ENCODE measurements at regions not wholly inside any gene's neighbourhood (a gene's known extent, or its start where the extent isn't known, plus 50 kb on each side); places are given as distances from the start of the nearest gene placed in this dataset.

GRCh38 chr2:13390676-13391075 lies 673.9 kb downstream of the TRIB2 start:
- Histone ChIP-seq H3K27ac (ENCODE audit: insufficient read length, low read depth, low read length) (no peak overlapping the region), H2AFZ (ENCODE audit: low read length) (no peak overlapping the region), H3K9ac (ENCODE audit: extremely low read depth, insufficient read length, low read length) (no peak overlapping the region), H4K20me1 (ENCODE audit: control insufficient read depth, insufficient read depth, insufficient read length) (no peaks in the 10 kb centered on the region), H3K9me3 (ENCODE audit: control insufficient read depth, low read depth, low read length) (no peaks in the 10 kb centered on the region), H3K4me1 (ENCODE audit: insufficient read depth, low read length) (no peaks in the 10 kb centered on the region), H3K18ac (ENCODE audit: insufficient read length, low read depth, low read length) (no peak overlapping the region), H2AK5ac (ENCODE audit: insufficient read length, low read length) (no peak overlapping the region), H3T11ph (ENCODE audit: low read length) (no peak overlapping the region), H4K5ac (ENCODE audit: insufficient read length, low read depth, low read length) (no peak overlapping the region), H3K23ac (ENCODE audit: insufficient read length, low read depth, low read length) (no peak overlapping the region), H2BK5ac (ENCODE audit: insufficient read length, low read length) (no peak overlapping the region), H4K91ac (ENCODE audit: insufficient read length, low read depth, low read length) (no peak overlapping the region), H4K8ac (replicated peaks; ENCODE audit: insufficient read length, low read depth, low read length) (no peak overlapping the region), H2BK12ac (ENCODE audit: insufficient read length, low read depth, low read length) (no peak overlapping the region), H3K27me3 (ENCODE audit: insufficient read depth, low read length) (no peaks in the 10 kb centered on the region), H3K4ac (ENCODE audit: low read depth, low read length) (no peak overlapping the region), H3K23me2 (ENCODE audit: insufficient read length, low read depth, low read length, poor library complexity, severe bottlenecking) (no peaks in the 10 kb centered on the region), H3K79me2 (ENCODE audit: insufficient read depth, low read length) (no peaks in the 10 kb centered on the region), H3K4me2 (ENCODE audit: insufficient read depth, insufficient read length, low read length) (no peak overlapping the region), H3K56ac (ENCODE audit: insufficient read length, low read depth, low read length) (no peak overlapping the region), H2BK20ac (ENCODE audit: low read depth, low read length, poor library complexity, severe bottlenecking) (no peak overlapping the region), H2BK15ac (ENCODE audit: low read depth, low read length) (no peak overlapping the region), H3K14ac (ENCODE audit: insufficient read depth, low read length) (no peak overlapping the region), H2BK120ac (ENCODE audit: low read depth, low read length, poor library complexity, severe bottlenecking) (no peak overlapping the region), H3K79me1 (ENCODE audit: insufficient read depth, low read depth, low read length, poor library complexity, severe bottlenecking) (no peaks in the 10 kb centered on the region)
- Mint-ChIP-seq H3K27me3 (ENCODE audit: low read depth) (no peaks in the 10 kb centered on the region), H3K27ac (no peak overlapping the region), H3K9me3 (peaks cover 2 to 6% of the 10 kb centered on the region in 2 experiments; a peak in 3 of 5 replicates), H3K4me3 (no peak overlapping the region), H3K36me3 (ENCODE audit: insufficient read depth in 1 of 3, low read depth in 3 of 3) (no peaks in the 10 kb centered on the region), H3K4me1 (no peaks in the 10 kb centered on the region)
- no peak for TF ChIP-seq CTCF (conservative IDR thresholded peaks at IDR 0.05)
- no peak for DNase-seq
